Right ventricle myocardium superior (tissue), 1 donor: ENCODE measurements at regions not wholly inside any gene's neighbourhood (a gene's known extent, or its start where the extent isn't known, plus 50 kb on each side); places are given as distances from the start of the nearest gene placed in this dataset.
"Not testable (repeated sequence)": the region's sequence is repeated elsewhere in the genome, so short reads cannot be mapped to it uniquely, and the experiment has no call there.

Experiments used
- ATAC-seq: fragments of 200-7000 bp; cut with Tn5 transposase; one replicate; pipeline ENCODE4 v1.9.1; 2020; ENCODE audit warnings: mild to moderate bottlenecking; ENCODE audit not compliant: poor library complexity
- DNase-seq: peaks from one replicate; pipeline ENCODE4 v3.0.0-alpha.2; 2020
- intact Hi-C: fragments of 100-400 bp; cut with DNase I; formaldehyde crosslinking; loops from one replicate; pipeline ENCODE4 v1.11.2; 2022
- donor health status: DM: no; HTN: yes; CAD: no; lungs with severe emphysema.

- ATAC-seq, DNase-seq, intact Hi-C loops: not testable (repeated sequence)
Observed at GRCh38 chr14:88980907-88981306, 156.5 kb downstream of the TTC8 start.

GRCh38 chr14:88981948-88982347 is 157.5 kb downstream of the TTC8 start:
- ATAC-seq (no peak), DNase-seq (no peak)
- intact Hi-C loops = no loop called here

- intact Hi-C loops = no loop called here
- no peak for ATAC-seq
Observed at GRCh38 chr14:88983755-88984154, 159.3 kb downstream of the TTC8 start.

GRCh38 chr14:88985654-88986053 is 161.2 kb downstream of the TTC8 start:
- intact Hi-C loops = no loop called here
- no peak for DNase-seq
- ATAC-seq = no peak

More at GRCh38 chr14:88983755-88984154, 159.3 kb downstream of the TTC8 start:
- DNase-seq = no peak

GRCh38 chr14:88986146-88986841 is 161.8 kb downstream of the TTC8 start:
- ATAC-seq (no peak), DNase-seq (no peak)
- intact Hi-C loops = no loop called here

GRCh38 chr14:88986908-88987307 is 162.5 kb downstream of the TTC8 start:
- DNase-seq, intact Hi-C loops, ATAC-seq: not testable (repeated sequence)

GRCh38 chr14:88987516-88987915 is 163.1 kb downstream of the TTC8 start:
- DNase-seq = no peak
- intact Hi-C loops = no loop called here
- ATAC-seq = no peak

- intact Hi-C loops = no loop called here
- ATAC-seq (no peak), DNase-seq (no peak)
Observed at GRCh38 chr14:88989911-88990310, 165.5 kb downstream of the TTC8 start.

GRCh38 chr14:88990856-88991255 is 166.4 kb downstream of the TTC8 start:
- DNase-seq (no peak), ATAC-seq (no peak)
- intact Hi-C loops = no loop called here

GRCh38 chr14:88992011-88992410 is 167.6 kb downstream of the TTC8 start:
- intact Hi-C loops = no loop called here
- no peak for DNase-seq
- no peak for ATAC-seq

GRCh38 chr14:88993946-88994345 is 169.5 kb downstream of the TTC8 start:
- ATAC-seq (no peak), DNase-seq (no peak)
- intact Hi-C loops = no loop called here

- DNase-seq (no peak), ATAC-seq (no peak)
- intact Hi-C loops = no loop called here
Observed at GRCh38 chr14:88995437-88996198, 171.2 kb downstream of the TTC8 start.

GRCh38 chr14:88998027-88998426 is 173.6 kb downstream of the TTC8 start:
- ATAC-seq (no peak), DNase-seq (no peak)
- intact Hi-C loops = no loop called here

GRCh38 chr14:88999137-88999536 is 174.7 kb downstream of the TTC8 start:
- ATAC-seq = no peak
- intact Hi-C loops = no loop called here
- DNase-seq = no peak

- DNase-seq (no peak), ATAC-seq (peak; percentile 45)
- intact Hi-C loops = no loop called here
Observed at GRCh38 chr14:89000007-89000942, 175.8 kb downstream of the TTC8 start.

- no peak for DNase-seq
- no peak for ATAC-seq
- intact Hi-C loops = no loop called here
Observed at GRCh38 chr14:89004166-89004565, 179.7 kb downstream of the TTC8 start.

- no peak for DNase-seq
- intact Hi-C loops = no loop called here
- no peak for ATAC-seq
Observed at GRCh38 chr14:89007906-89008305, 183.5 kb downstream of the TTC8 start.

- no peak for ATAC-seq
- no peak for DNase-seq
- intact Hi-C loops = no loop called here
Observed at GRCh38 chr14:89011355-89012281, 187.2 kb downstream of the TTC8 start.
